ENCODE measurements at regions not wholly inside any gene's neighbourhood (a gene's known extent, or its start where the extent isn't known, plus 50 kb on each side); places are given as distances from the start of the nearest gene placed in this dataset.

DNA sequence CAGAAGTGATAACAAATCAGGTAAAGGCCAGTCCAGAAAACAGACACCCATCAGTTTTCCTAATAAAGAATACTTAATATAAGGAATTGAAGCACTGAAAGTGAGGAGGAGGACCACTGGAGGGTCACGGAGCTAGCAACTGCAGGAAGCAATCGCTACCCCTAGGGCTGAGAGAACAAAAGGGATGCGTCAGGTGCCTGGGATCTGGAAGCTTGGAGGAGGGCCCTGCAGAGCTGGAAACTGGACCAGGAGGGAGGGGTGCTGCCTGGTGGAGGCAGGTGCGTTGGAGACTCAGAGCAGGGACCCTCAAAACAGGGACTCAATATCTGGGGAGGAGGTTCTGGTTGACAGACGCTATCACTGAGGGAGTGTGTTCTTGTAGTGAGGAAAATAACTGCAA lies 308.1 kb upstream of the RASGRP1 start:
- Histone ChIP-seq H3K23me2 (ENCODE audit: low read depth, low read length) (no peaks in the 10 kb centered on the region), H3K18ac (ENCODE audit: extremely low read depth, low read length) (no peak overlapping the region), H4K91ac (replicated peaks; ENCODE audit: insufficient read length, low read length) (no peak overlapping the region), H3K79me1 (ENCODE audit: low read depth, low read length) (no peaks in the 10 kb centered on the region), H4K20me1 (replicated peaks in 1 of 2; ENCODE audit: control insufficient read depth in 1 of 2, insufficient read depth in 2 of 2, low read length in 2 of 2) (no peaks in the 10 kb centered on the region), H3K14ac (ENCODE audit: insufficient read length) (no peak overlapping the region), H3K79me2 (ENCODE audit: control insufficient read depth in 1 of 2, insufficient read depth in 2 of 2, low read length in 2 of 2) (no peaks in the 10 kb centered on the region), H4K5ac (ENCODE audit: insufficient read length, low read depth, low read length) (no peak overlapping the region), H3K56ac (replicated peaks; ENCODE audit: insufficient read length, low read depth, low read length) (no peak overlapping the region), H4K8ac (ENCODE audit: extremely low read depth, insufficient read depth, low read length) (no peak overlapping the region), H3K27me3 (replicated peaks in 1 of 4; ENCODE audit: control insufficient read depth in 3 of 4, extremely low read depth in 1 of 4, insufficient read depth in 3 of 4, low read length in 3 of 4) (no peaks in the 10 kb centered on the region), H3K23ac (ENCODE audit: insufficient read length) (no peak overlapping the region), H3K36me3 (ENCODE audit: control insufficient read depth in 2 of 4, insufficient read depth in 4 of 4, low read length in 3 of 4) (no peaks in the 10 kb centered on the region), H2AK5ac (ENCODE audit: low read depth, low read length) (no peak overlapping the region), H3K4me1 (replicated peaks in 1 of 4; ENCODE audit: control insufficient read depth in 3 of 4, insufficient read depth in 4 of 4, low read length in 3 of 4) (no peaks in the 10 kb centered on the region), H3K4me2 (ENCODE audit: insufficient read depth in 1 of 2, low read depth in 2 of 2, low read length in 2 of 2) (no peak overlapping the region), H3K9ac (replicated peaks in 1 of 4; ENCODE audit: extremely low read depth in 1 of 4, low read depth in 3 of 4, low read length in 3 of 4) (no peak overlapping the region), H2BK5ac (ENCODE audit: low read depth, low read length) (no peak overlapping the region), H2BK12ac (ENCODE audit: low read depth, low read length) (no peak overlapping the region), H2BK20ac (ENCODE audit: low read length) (no peak overlapping the region), H3K4me3 (ENCODE audit: extremely low read depth in 1 of 4, insufficient read depth in 2 of 4, low read depth in 3 of 4, low read length in 4 of 4) (no peak overlapping the region), H2BK15ac (ENCODE audit: low read length) (no peak overlapping the region), H2BK120ac (replicated peaks; ENCODE audit: low read depth, low read length) (no peak overlapping the region), H3K4ac (replicated peaks; ENCODE audit: insufficient read length, low read depth, low read length) (no peak overlapping the region), H3K9me3 (ENCODE audit: insufficient read depth in 2 of 2, low read depth in 1 of 2, low read length in 1 of 2) (peaks cover 3 to 6% of the 10 kb centered on the region in 2 experiments; a peak in 1 of 4 replicates), H2AFZ (ENCODE audit: low read length) (no peak overlapping the region), H3K27ac (ENCODE audit: low read depth, low read length) (no peak overlapping the region)
- POLR2A ChIA-PET (ENCODE audit: partially characterized antibody) = interaction anchor here (1.0 kb wide), 1 partner anchor 10 kb away, joined by 3 read pairs; no protein-coding TSS in a partner anchor
- WGBS, 2 experiments (ENCODE audit: extremely low coverage in 1 of 2, insufficient coverage in 1 of 2, insufficient read length in 1 of 2, insufficient replicate concordance in 2 of 2, low coverage in 1 of 2, low lambda C conversion rate in 2 of 2, missing lambda C conversion rate in 1 of 2) = 75% methylated on average over 5 of the region's 5 CpGs; no CpG with 5 or more reads in 1 of the 2 experiments
- CTCF ChIA-PET (ENCODE audit: partially characterized antibody) = interaction anchor here (0.6 to 2.0 kb wide), 11 partner anchors 9 to 468 kb away, joined by 3 to 5 read pairs (median 3); no protein-coding TSS in a partner anchor
- no peak for DNase-seq (ENCODE audit: low read depth in 1 of 2, low spot score in 2 of 2)
- no peak for FAIRE-seq
- TF ChIP-seq TBP (IDR thresholded peaks at IDR 0.05; ENCODE audit: low read depth, low read length) (no peak), TEAD4 (IDR thresholded peaks at IDR 0.05; ENCODE audit: low read depth, low read length) (no peak), POLR2AphosphoS5 (IDR thresholded peaks at IDR 0.05; ENCODE audit: low read depth, low read length) (no peak), SP1 (IDR thresholded peaks at IDR 0.05; ENCODE audit: low read depth, low read length) (no peak)
